Adrenal gland (tissue), 9 donors: ENCODE measurements at regions not wholly inside any gene's neighbourhood (a gene's known extent, or its start where the extent isn't known, plus 50 kb on each side); places are given as distances from the start of the nearest gene placed in this dataset.
"Not testable (repeated sequence)": the region's sequence is repeated elsewhere in the genome, so short reads cannot be mapped to it uniquely, and the experiment has no call there.

Source experiments
- DNase-seq, 7 donors: peaks; one replicate each; pipeline ENCODE4 v3.0.0-alpha.2; 2019 to 2020
- H3K27ac ChIP-seq, 5 donors: fragments of 200-600 bp; sonication (generic) in 4 of 5; 1 replicate in 3 of 5; 2 replicates in 2 of 5; pipeline versions ENCODE4 v1.5.1 to v1.8.0; 2016 to 2020; ENCODE audit warnings: mild to moderate bottlenecking in 1 of 5
- H3K27me3 ChIP-seq: fragments of 200-600 bp; 2 replicates; pipeline ENCODE4 v1.8.0; 2021
- H3K36me3 ChIP-seq, 2 donors: fragments of 200-600 bp; replicated peaks in 1 of 2; 1 replicate in 1 of 2; 2 replicates in 1 of 2; pipeline versions ENCODE4 v1.5.1 to v1.8.0; 2018 to 2022
- H3K4me1 ChIP-seq, 2 donors: fragments of 200-600 bp; replicated peaks in 1 of 2; 1 replicate in 1 of 2; 2 replicates in 1 of 2; pipeline versions ENCODE4 v1.5.1 to v1.8.0; 2018 to 2021
- H3K4me3 ChIP-seq, 4 donors: fragments of 200-600 bp; sonication (generic) in 3 of 4; one replicate each; pipeline ENCODE4 v1.5.1; 2016 to 2018
- H3K9me3 ChIP-seq, 3 donors: fragments of 200-600 bp; sonication (generic) in 1 of 3; replicated peaks in 1 of 3; 1 replicate in 2 of 3; 2 replicates in 1 of 3; pipeline versions ENCODE4 v1.5.1 to v1.8.0; 2016 to 2021
- POLR2A ChIP-seq, 2 donors: fragments of 450-650 bp; IDR thresholded peaks; one replicate each; pipeline ENCODE4 v1.6.1; 2017; ENCODE audit warnings: antibody characterized with exemption in 2 of 2, mild to moderate bottlenecking in 2 of 2, moderate library complexity in 1 of 2
- WGBS, 4 donors: extraction: QIAGEN DNeasy Blood & Tissue Kit in 2 of 4; methylation state at CpG; one replicate each; pipeline versions ENCODE4 v1.1.5 to v1.1.7; 2013 to 2017; 5-methylcytosine and 5-hydroxymethylcytosine counted together
- intact Hi-C, 2 donors: fragments of 100-400 bp; cut with DNase I; formaldehyde crosslinking; loops; one replicate each; pipeline versions ENCODE4 v1.14.1 to v1.15.0; 2022 to 2023
- TF ChIP-seq, protein P1 (sequence below), 6 experiments: fragments of 450-650 bp in 4 of 6; fragments of 200-600 bp in 2 of 6; sonication (generic) in 1 of 6; IDR thresholded peaks; 1 replicate in 5 of 6; 2 replicates in 1 of 6; pipeline versions ENCODE4 v1.5.1 to v1.8.0; 2016 to 2021; ENCODE audit warnings: antibody characterized with exemption in 6 of 6, mild to moderate bottlenecking in 2 of 6, moderate library complexity in 1 of 6
- donor health status: healthy with polysubstance abuse.
- donor health status: Bipolar disorder and iron deficiency.
- donor health status: DM: yes; HTN: yes; CAD: no.
- donor health status: DM: no; HTN: no; CAD: no.
- donor health status: DM: no; HTN: no; CAD: no.

DNA sequence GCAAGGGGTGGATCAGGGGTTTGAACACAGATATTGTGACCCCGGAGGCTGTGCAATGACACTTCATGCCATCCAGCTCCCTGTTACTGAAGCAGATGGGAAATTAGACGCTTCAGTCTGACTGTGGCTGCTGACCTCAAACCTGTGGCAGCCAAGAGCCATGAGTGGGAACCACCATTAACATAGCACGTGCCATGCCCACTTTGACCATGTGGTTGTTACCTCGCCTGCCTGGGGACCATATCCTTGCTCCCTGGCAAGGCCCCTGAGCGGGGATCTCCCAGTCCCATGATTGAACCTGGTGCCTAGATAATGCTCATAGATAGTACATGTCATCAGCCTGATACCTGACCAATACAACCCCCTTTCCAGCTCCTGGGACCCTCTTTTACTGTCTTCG, 68.9 kb downstream of the CYP26B1 start:
- 75 to 89% (median 78%) methylated on average over 5 to 6 of the region's 6 CpGs for WGBS, 4 donors
- no peaks in the 10 kb centered on the region for H3K9me3 ChIP-seq
- no peak overlapping the region for H3K4me3 ChIP-seq
- no peak for TF ChIP-seq POLR2A (IDR thresholded peaks at IDR 0.05)
- TF ChIP-seq, protein P1, sequence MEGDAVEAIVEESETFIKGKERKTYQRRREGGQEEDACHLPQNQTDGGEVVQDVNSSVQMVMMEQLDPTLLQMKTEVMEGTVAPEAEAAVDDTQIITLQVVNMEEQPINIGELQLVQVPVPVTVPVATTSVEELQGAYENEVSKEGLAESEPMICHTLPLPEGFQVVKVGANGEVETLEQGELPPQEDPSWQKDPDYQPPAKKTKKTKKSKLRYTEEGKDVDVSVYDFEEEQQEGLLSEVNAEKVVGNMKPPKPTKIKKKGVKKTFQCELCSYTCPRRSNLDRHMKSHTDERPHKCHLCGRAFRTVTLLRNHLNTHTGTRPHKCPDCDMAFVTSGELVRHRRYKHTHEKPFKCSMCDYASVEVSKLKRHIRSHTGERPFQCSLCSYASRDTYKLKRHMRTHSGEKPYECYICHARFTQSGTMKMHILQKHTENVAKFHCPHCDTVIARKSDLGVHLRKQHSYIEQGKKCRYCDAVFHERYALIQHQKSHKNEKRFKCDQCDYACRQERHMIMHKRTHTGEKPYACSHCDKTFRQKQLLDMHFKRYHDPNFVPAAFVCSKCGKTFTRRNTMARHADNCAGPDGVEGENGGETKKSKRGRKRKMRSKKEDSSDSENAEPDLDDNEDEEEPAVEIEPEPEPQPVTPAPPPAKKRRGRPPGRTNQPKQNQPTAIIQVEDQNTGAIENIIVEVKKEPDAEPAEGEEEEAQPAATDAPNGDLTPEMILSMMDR (IDR thresholded peaks at IDR 0.05): no peak
- no peak for DNase-seq
- no peaks in the 10 kb centered on the region for H3K36me3 ChIP-seq
- H3K4me1 ChIP-seq: no peaks in the 10 kb centered on the region
- intact Hi-C loops: no loop called here
- H3K27ac ChIP-seq: no peak overlapping the region
- H3K27me3 ChIP-seq: peaks cover 3% of the 10 kb centered on the region

DNA sequence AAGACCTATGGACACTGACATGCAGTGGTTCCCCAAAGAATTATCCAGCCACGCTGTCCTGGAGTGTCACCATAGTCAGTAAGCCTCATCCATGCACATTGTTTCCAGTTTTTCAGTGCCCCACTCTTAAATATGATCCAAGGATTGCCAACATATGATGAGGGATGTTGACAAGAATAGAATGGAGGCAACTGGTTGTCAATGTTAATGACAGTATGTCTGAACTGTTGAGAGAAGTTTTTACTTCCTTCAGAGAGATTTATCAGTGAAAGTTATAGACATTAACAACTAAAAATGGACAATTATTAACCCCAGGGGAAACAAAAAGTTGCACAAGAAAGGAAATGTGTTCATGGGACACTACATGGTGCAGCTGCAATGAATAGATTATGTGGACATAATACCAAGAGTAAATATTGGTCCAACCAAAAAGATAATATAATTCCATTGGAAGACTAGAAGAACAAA, 69.9 kb downstream of the CYP26B1 start:
- intact Hi-C loops: no loop called here
- TF ChIP-seq POLR2A (IDR thresholded peaks at IDR 0.05): no peak
- TF ChIP-seq, protein P1 (IDR thresholded peaks at IDR 0.05): no peak
- Histone ChIP-seq H3K27ac (no peak overlapping the region), H3K4me3 (no peak overlapping the region), H3K9me3 (no peaks in the 10 kb centered on the region), H3K27me3 (peaks cover 3% of the 10 kb centered on the region), H3K4me1 (no peaks in the 10 kb centered on the region), H3K36me3 (no peaks in the 10 kb centered on the region)
- 85 to 93% (median 90%) methylated on average over 1 of the region's 1 CpG for WGBS, 4 donors
- no peak for DNase-seq

DNA sequence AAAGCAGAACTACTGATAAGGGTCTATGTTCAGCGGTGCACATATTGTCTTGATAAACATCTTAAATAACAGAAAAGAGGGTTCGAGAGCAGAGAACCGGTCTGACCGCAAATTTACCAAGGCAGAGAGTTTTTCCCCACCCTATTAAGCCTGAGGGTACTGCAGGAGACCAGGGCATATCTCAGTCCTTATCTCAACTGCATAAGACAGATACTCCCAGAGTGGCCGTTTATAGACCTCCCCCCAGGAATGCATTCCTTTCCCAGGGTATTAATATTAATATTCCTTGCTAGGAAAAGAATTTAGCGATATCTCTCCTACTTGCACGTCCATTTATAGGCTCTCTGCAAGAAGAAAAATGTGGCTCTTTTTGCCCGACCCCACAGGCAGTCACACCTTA, 74.3 kb downstream of the CYP26B1 start:
- 70 to 83% (median 80%) methylated on average over 7 to 8 of the region's 8 CpGs for WGBS, 4 donors
- H3K4me1 ChIP-seq, H3K36me3 ChIP-seq, H3K4me3 ChIP-seq, H3K9me3 ChIP-seq, H3K27me3 ChIP-seq, DNase-seq, intact Hi-C loops, H3K27ac ChIP-seq: not testable (repeated sequence)

DNA sequence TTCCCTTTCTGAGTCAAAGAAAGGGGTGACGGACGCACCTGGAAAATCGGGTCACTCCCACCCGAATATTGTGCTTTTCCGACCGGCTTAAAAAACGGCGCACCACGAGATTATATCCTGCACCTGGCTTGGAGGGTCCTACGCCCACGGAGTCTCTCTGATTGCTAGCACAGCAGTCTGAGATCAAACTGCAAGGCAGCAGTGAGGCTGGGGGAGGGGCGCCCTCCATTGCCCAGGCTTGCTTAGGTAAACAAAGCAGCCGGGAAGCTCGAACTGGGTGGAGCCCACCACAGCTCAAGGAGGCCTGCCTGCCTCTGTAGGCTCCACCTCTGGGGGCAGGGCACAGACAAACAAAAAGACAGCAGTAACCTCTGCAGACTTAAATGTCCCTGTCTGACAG, 83.5 kb downstream of the CYP26B1 start:
- H3K27ac ChIP-seq, H3K4me1 ChIP-seq, H3K4me3 ChIP-seq, H3K9me3 ChIP-seq, intact Hi-C loops, H3K27me3 ChIP-seq, H3K36me3 ChIP-seq, DNase-seq: not testable (repeated sequence)
- WGBS, 4 donors: 72 to 100% (median 79%) methylated on average over 1 to 14 of the region's 14 CpGs

DNA sequence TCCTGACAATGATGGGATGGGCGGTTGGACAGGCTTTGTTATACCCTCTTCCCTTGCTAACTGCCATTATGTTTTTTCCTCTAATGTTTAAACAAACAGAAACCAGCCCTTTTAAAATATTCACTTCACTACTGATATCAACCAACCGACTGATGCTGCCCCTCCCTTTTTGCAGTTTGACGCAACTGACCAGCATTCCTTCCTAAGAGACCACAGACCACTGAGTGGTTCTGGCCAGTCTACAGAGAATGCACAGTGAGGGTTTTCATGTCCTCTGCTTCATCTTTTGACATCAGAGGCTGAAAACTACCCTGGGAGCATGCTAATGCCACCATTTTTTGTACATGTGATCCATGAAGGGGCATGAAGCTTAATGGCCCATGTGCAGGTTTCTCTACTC, 85.3 kb downstream of the CYP26B1 start:
- H3K27me3 ChIP-seq: no peaks in the 10 kb centered on the region
- 82 to 87% (median 85%) methylated on average over 3 of the region's 3 CpGs for WGBS, 4 donors
- no peaks in the 10 kb centered on the region for H3K36me3 ChIP-seq
- H3K27ac ChIP-seq: no peak overlapping the region
- no peak overlapping the region for H3K4me3 ChIP-seq
- DNase-seq: no peak
- H3K4me1 ChIP-seq: no peaks in the 10 kb centered on the region
- intact Hi-C loops: no loop called here
- TF ChIP-seq, protein P1 (IDR thresholded peaks at IDR 0.05): no peak
- TF ChIP-seq POLR2A (IDR thresholded peaks at IDR 0.05): no peak
- no peaks in the 10 kb centered on the region for H3K9me3 ChIP-seq
